HG03045 (cell line): ENCODE measurements at regions not wholly inside any gene's neighbourhood (a gene's known extent, or its start where the extent isn't known, plus 50 kb on each side); places are given as distances from the start of the nearest gene placed in this dataset.

ENCODE experiments used
- ATAC-seq: cut with Tn5 transposase; IDR thresholded peaks from one replicate; pipeline ENCODE4 v1.9.1; 2021; ENCODE audit warnings: mild to moderate bottlenecking, moderate library complexity; ENCODE audit not compliant: unreplicated experiment

GRCh38 chr5:155394727-155395126 is 381.2 kb downstream of the KIF4B start:
- no peak for ATAC-seq

DNA sequence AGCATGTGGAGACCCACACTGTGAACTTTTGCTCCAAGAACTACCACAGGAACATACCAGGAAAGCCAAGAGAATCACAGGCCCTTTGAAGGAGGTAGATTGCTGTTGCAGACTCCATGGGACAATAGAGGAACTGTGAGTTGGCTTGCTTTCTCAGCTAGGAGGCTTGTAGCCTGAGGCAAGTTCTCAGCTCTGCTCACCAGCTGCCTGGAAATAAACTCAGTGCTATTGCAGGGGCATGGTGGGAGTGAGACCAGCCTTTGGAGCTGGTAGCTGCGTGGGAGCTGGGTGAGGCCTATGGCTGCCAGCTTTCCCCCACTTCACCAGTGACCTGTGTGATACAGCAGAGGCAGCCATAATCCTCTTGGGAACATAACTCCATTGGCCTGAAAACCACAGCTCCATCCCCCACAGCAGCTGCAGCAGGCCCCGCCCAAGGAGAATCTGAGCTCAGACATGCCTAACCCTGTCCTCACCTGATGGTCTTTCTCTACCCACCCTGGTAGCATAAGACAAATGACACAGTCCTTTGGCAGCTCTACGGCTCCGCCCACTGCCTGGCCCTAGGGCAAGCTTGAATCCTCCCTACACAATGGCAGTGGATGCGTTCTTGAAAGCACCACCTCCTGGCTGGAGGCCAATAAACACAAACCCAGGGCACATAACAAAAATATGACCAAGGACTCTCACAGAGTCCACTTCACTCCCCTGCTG is 389.5 kb downstream of the KIF4B start:
- no peak for ATAC-seq

GRCh38 chr5:155406815-155407214 is 393.3 kb downstream of the KIF4B start:
- no peak for ATAC-seq

DNA sequence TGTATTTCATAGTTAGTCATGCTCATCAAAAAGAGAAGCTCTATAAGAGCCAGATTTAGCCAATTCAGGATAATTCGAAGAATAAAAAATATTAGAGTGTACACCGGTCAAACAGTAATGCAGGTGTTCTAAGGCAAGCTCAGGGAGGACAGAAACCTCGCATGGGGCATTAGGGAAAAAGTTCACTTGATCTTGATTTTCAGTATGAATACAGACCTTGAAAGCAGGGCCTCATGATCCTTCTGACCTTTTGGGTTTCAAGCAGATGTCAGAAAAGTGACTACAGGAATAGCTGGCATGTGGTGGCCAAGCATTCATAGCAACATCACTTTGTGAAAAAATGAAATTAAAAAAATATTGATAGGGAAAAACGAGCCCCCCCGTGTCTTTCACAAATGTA is 394.9 kb downstream of the KIF4B start:
- ATAC-seq = no peak

DNA sequence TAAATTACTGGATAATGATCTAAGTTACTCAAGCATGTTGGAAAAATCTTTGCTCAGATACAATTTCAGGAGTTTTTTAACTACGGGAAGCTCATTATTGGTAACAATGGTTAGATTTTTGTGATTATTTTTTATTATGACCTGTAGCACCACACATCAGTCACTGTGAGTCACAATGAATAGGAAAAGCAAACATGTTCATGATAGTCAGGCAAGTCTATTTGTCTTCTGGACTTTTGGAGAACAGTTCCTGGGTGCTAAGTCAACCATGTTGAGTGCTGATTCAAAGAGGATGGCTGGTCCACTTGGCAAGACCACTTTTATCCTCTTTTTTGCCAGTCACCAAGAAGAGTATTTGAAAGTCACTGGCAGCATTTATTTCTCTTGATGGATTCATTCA is 403.2 kb downstream of the KIF4B start:
- no peak for ATAC-seq

DNA sequence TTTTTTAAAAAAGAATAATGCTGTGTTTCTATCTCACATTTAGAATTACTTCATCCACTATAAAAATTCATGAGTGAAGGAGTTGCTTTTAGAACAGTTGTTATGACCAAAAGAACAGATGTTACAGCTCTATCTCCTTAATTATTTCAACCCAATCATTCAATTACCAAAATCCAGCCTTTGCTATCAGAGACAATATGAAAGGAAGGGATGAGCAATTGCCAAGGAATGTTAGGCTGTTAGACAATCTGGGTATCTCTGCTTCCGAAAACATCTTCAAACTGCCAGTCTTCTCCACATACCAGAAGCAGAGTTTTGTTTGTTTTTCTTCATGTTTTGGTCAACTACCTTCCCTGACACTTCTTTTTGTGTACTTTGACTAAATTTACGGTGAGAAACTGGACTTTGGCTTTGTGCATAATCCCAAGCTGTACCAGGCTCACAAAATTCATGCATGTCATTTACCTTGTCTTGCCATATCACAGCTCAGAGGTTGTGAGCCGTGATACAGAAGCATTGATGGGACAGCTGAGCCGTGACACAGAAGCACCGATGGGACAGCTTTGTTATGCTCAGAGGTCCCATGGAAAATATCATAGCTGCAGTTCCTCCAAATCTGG is 405.5 kb downstream of the KIF4B start:
- no peak for ATAC-seq

GRCh38 chr5:155430192-155430591 is 416.6 kb downstream of the KIF4B start:
- no peak for ATAC-seq

- no peak for ATAC-seq
These were observed 420.7 kb downstream of the KIF4B start for GRCh38 chr5:155434267-155434666.

DNA sequence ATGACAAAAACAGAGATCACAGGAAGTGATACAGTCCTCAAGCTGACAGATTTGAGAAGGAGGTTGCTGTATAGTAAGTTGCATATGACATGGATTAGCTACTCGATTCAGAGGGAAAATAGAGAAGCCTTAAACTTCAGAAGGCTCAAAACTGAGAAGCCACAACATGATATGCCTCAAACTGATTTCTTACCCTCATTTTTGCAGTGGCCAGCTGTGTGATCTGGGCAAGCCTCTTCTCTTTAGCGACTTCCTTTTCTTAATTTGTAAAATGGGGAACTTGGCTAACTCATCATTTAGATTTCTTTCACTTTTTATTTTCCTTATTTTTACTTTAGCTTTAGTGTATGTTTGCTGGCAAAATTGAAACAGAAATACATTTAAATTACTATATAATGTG is 421.1 kb downstream of the KIF4B start:
- no peak for ATAC-seq

GRCh38 chr5:155441849-155442248 is 428.3 kb downstream of the KIF4B start:
- no peak for ATAC-seq

- no peak for ATAC-seq
These were observed 437.6 kb downstream of the KIF4B start for GRCh38 chr5:155451106-155451505.

- ATAC-seq = no peak
These were observed 442.4 kb downstream of the KIF4B start for GRCh38 chr5:155455791-155456514.

GRCh38 chr5:155459889-155460500 is 446.4 kb downstream of the KIF4B start:
- ATAC-seq = no peak

DNA sequence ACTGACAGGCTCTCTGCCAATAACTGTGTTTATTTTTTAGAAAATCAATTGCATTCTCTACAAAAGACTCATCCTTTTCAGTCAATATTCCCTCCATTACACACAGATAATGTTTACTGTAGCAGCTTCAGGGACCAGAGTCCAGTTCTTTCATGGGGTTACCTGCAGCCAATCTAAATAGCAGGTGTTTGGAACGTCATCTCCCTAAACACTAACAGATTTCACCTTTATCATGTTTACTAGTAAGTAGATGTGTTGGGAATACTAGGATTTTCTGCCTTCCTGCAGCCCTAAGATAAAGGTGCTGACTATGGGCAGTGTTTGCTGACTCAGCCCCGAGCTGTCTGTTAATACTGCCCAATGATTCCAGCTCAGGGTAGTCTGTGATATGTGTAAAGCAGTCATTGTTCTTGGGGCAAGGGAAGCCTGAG is 447.0 kb downstream of the KIF4B start:
- no peak for ATAC-seq

DNA sequence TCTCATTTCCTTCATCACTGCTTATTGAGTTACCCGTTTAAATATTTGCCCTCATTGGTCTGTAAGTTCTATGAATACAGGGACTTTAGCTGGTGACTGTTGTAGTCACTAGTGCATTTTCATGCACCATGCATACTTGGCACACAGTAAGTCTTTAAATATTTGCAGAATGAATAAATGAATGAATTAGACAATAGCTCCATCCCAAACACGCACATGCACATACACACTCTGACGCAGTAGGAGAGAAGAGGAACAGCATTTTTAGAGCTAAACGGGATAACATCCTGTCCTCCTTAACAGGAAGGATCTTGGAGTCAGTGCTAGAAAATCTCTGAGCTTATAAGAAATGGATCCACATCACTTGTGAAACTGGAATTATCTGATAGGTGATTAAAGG is 447.7 kb downstream of the KIF4B start:
- ATAC-seq = no peak

DNA sequence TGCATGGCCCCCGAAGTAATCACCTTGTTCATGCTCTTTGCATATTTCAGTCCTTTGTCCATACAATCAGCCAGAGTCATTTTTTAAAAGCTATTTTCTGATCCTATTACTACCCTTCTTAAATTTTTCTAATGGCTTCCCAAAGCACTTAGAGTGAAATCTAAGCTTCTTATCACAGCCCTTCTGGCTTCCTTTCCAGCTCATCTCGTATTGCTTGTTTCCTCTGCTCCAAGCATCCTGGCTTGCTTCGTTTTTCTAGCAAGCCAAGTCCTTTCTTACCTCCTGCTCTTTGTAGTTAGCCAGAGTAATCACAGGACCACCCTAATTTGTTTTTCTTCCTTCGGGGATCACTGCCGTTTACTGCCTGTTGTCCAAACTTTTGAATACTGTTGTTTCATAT is 453.3 kb downstream of the KIF4B start:
- no peak for ATAC-seq

- no peak for ATAC-seq
These were observed 457.5 kb downstream of the KIF4B start for GRCh38 chr5:155471027-155471426.

- ATAC-seq = no peak
These were observed 459.2 kb downstream of the KIF4B start for GRCh38 chr5:155472780-155473179.

GRCh38 chr5:155475318-155475717 is 461.8 kb downstream of the KIF4B start:
- no peak for ATAC-seq

GRCh38 chr5:155480731-155481131 is 467.2 kb downstream of the KIF4B start:
- ATAC-seq = no peak

DNA sequence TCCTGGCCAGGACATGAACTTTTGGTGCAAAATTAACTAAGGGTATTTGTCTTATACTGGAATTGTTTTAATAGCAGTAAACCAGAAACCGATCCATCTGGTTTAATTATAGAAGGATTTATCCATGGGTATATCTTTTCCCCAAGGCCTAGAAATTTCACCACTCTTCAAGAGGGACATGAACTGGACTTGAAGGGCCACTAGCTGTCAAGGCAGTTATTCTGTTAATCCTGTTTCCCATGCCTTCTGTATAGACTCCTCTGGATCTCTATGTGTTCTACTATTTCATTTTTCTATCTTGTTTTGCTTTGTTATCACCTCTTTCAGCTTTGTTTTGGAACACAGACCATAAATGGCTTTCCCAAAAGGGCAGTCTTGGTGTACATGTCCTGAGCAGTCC is 467.6 kb downstream of the KIF4B start:
- no peak for ATAC-seq

DNA sequence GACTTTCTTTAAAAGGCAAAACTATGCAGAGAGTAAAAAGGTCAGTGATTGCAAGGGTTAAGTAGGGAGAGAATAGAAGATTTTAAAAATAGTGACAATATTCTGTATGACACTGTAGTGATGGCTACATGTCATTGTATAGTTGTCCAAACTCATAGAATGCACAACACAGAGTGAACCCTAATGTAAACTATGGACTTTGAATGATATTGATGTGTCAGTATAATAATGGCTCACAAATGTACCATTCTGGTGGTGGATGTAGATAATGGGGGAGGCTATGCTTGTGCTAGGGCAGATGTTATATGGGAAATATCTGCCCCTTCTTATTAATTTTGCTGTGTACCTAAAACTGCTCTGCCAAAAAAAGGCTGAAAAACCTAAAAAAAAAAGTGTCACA is 468.9 kb downstream of the KIF4B start:
- no peak for ATAC-seq
